ENCODE measurements at regions not wholly inside any gene's neighbourhood (a gene's known extent, or its start where the extent isn't known, plus 50 kb on each side); places are given as distances from the start of the nearest gene placed in this dataset.

GRCh38 chr5:72045692-72046091 is 61.6 kb upstream of the MAP1B start:
- no peak for TF ChIP-seq CTCF (conservative IDR thresholded peaks at IDR 0.05 in 1 of 2, IDR thresholded peaks at IDR 0.05 in 1 of 2; ENCODE audit: extremely low read depth in 1 of 2, insufficient read depth in 1 of 2, low read depth in 1 of 2, low read length in 2 of 2)
- no peak for TF ChIP-seq EZH2 (IDR thresholded peaks at IDR 0.05; ENCODE audit: borderline replicate concordance, low read length)
